HFFc6 (cell line): ENCODE measurements at regions not wholly inside any gene's neighbourhood (a gene's known extent, or its start where the extent isn't known, plus 50 kb on each side); places are given as distances from the start of the nearest gene placed in this dataset.

Experiments used
- DNase-seq: peaks from one replicate; pipeline ENCODE4 v3.0.0-alpha.2; 2018
- H3K27ac Mint-ChIP-seq: 2 replicates; pipeline ENCODE4 v1.8.0; 2020; ENCODE audit warnings: mild to moderate bottlenecking, mixed read lengths
- H3K27me3 Mint-ChIP-seq: 2 replicates; pipeline ENCODE4 v1.8.0; 2021; ENCODE audit warnings: mild to moderate bottlenecking, moderate library complexity, mixed read lengths; ENCODE audit not compliant: insufficient read depth
- H3K36me3 Mint-ChIP-seq: 2 replicates; pipeline ENCODE4 v1.8.0; 2021; ENCODE audit warnings: low read depth, mixed read lengths
- H3K4me1 Mint-ChIP-seq: 2 replicates; pipeline ENCODE4 v1.8.0; 2020; ENCODE audit warnings: low read depth, mixed read lengths
- H3K4me3 Mint-ChIP-seq: 2 replicates; pipeline ENCODE4 v1.8.0; 2020; ENCODE audit warnings: mild to moderate bottlenecking, moderate library complexity, mixed read lengths
- H3K9me3 Mint-ChIP-seq: 2 replicates; pipeline ENCODE4 v1.8.0; 2020; ENCODE audit warnings: mild to moderate bottlenecking, mixed read lengths
- CTCF ChIP-seq: fragments of 200-600 bp; sonication (generic); IDR thresholded peaks from 2 replicates; pipeline ENCODE4 v1.5.0; 2021; ENCODE audit warnings: antibody characterized with exemption, mild to moderate bottlenecking

- Mint-ChIP-seq H3K36me3 (no peaks in the 10 kb centered on the region), H3K27me3 (no peaks in the 10 kb centered on the region), H3K4me1 (no peaks in the 10 kb centered on the region), H3K9me3 (peaks cover 8% of the 10 kb centered on the region), H3K4me3 (no peak overlapping the region), H3K27ac (no peak overlapping the region)
- no peak for DNase-seq
- TF ChIP-seq CTCF = no peak
Observed at GRCh38 chr7:9842301-9842700, 1131.4 kb upstream of the PHF14 start.

GRCh38 chr7:9846902-9847301, 1126.8 kb upstream of the PHF14 start:
- Mint-ChIP-seq H3K9me3 (no peaks in the 10 kb centered on the region; the same call in 1 of the 2 replicates), H3K4me3 (no peak overlapping the region), H3K36me3 (no peaks in the 10 kb centered on the region), H3K27me3 (no peaks in the 10 kb centered on the region), H3K27ac (no peak overlapping the region), H3K4me1 (no peaks in the 10 kb centered on the region)
- no peak for DNase-seq
- no peak for TF ChIP-seq CTCF

GRCh38 chr7:9854605-9855004, 1119.1 kb upstream of the PHF14 start:
- DNase-seq = no peak
- no peaks in the 10 kb centered on the region for H3K36me3 Mint-ChIP-seq
- no peak for TF ChIP-seq CTCF
- no peak overlapping the region for H3K4me3 Mint-ChIP-seq
- H3K4me1 Mint-ChIP-seq = no peaks in the 10 kb centered on the region
- peaks cover 31% of the 10 kb centered on the region for H3K9me3 Mint-ChIP-seq
- H3K27ac Mint-ChIP-seq = no peak overlapping the region
- no peaks in the 10 kb centered on the region for H3K27me3 Mint-ChIP-seq

- no peaks in the 10 kb centered on the region for H3K27me3 Mint-ChIP-seq
- H3K36me3 Mint-ChIP-seq = no peaks in the 10 kb centered on the region; the same call in 1 of the 2 replicates
- no peaks in the 10 kb centered on the region for H3K4me1 Mint-ChIP-seq
- DNase-seq = no peak
- peaks cover 47% of the 10 kb centered on the region for H3K9me3 Mint-ChIP-seq
- no peak overlapping the region for H3K4me3 Mint-ChIP-seq
- TF ChIP-seq CTCF = no peak
- H3K27ac Mint-ChIP-seq = no peak overlapping the region
Observed at GRCh38 chr7:9856668-9857067, 1117.0 kb upstream of the PHF14 start.

GRCh38 chr7:9863545-9863944, 1110.1 kb upstream of the PHF14 start:
- Mint-ChIP-seq H3K27ac (no peak overlapping the region), H3K27me3 (no peaks in the 10 kb centered on the region), H3K36me3 (no peaks in the 10 kb centered on the region; the same call in 1 of the 2 replicates), H3K4me1 (no peaks in the 10 kb centered on the region), H3K4me3 (no peak overlapping the region), H3K9me3 (peaks cover 29% of the 10 kb centered on the region)
- no peak for TF ChIP-seq CTCF
- no peak for DNase-seq

GRCh38 chr7:9869151-9869550, 1104.5 kb upstream of the PHF14 start:
- H3K27me3 Mint-ChIP-seq = no peaks in the 10 kb centered on the region
- no peaks in the 10 kb centered on the region for H3K4me1 Mint-ChIP-seq
- H3K36me3 Mint-ChIP-seq = no peaks in the 10 kb centered on the region
- H3K27ac Mint-ChIP-seq = no peak overlapping the region
- DNase-seq = no peak
- no peak for TF ChIP-seq CTCF
- no peak overlapping the region for H3K4me3 Mint-ChIP-seq
- H3K9me3 Mint-ChIP-seq = peaks cover 20% of the 10 kb centered on the region
